HUES64 (cell line): ENCODE measurements at regions not wholly inside any gene's neighbourhood (a gene's known extent, or its start where the extent isn't known, plus 50 kb on each side); places are given as distances from the start of the nearest gene placed in this dataset.

Experiments
- H3K27ac ChIP-seq: 2 replicates; pipeline ENCODE4 v1.7.0; 2013; ENCODE audit warnings: low read depth, low read length, inconsistent platforms
- H3K27me3 ChIP-seq: 2 replicates; pipeline ENCODE4 v1.6.1; 2013; ENCODE audit warnings: mild to moderate bottlenecking, low read length; ENCODE audit not compliant: insufficient read depth
- H3K36me3 ChIP-seq: 2 replicates; pipeline ENCODE4 v1.6.1; 2013; ENCODE audit warnings: mild to moderate bottlenecking, low read length; ENCODE audit not compliant: insufficient read depth
- H3K4me1 ChIP-seq: 2 replicates; pipeline ENCODE4 v1.6.1; 2013; ENCODE audit warnings: mild to moderate bottlenecking, low read length, moderate library complexity; ENCODE audit not compliant: insufficient read depth
- H3K4me3 ChIP-seq: 2 replicates; pipeline ENCODE4 v1.5.1; 2013; ENCODE audit warnings: mild to moderate bottlenecking, low read length, moderate library complexity
- H3K9ac ChIP-seq: 2 replicates; pipeline ENCODE4 v1.6.1; 2013; ENCODE audit warnings: mild to moderate bottlenecking, low read depth, low read length
- H3K9me3 ChIP-seq: 2 replicates; pipeline ENCODE4 v1.6.1; 2013; ENCODE audit warnings: low read depth, low read length; ENCODE audit not compliant: insufficient read depth
- WGBS: fragments of 150-250, 120-280 bp; methylation state at CpG from one replicate; pipeline ENCODE4 v1.1.7; 2013; ENCODE audit warnings: missing lambda C conversion rate; 5-methylcytosine and 5-hydroxymethylcytosine counted together

DNA sequence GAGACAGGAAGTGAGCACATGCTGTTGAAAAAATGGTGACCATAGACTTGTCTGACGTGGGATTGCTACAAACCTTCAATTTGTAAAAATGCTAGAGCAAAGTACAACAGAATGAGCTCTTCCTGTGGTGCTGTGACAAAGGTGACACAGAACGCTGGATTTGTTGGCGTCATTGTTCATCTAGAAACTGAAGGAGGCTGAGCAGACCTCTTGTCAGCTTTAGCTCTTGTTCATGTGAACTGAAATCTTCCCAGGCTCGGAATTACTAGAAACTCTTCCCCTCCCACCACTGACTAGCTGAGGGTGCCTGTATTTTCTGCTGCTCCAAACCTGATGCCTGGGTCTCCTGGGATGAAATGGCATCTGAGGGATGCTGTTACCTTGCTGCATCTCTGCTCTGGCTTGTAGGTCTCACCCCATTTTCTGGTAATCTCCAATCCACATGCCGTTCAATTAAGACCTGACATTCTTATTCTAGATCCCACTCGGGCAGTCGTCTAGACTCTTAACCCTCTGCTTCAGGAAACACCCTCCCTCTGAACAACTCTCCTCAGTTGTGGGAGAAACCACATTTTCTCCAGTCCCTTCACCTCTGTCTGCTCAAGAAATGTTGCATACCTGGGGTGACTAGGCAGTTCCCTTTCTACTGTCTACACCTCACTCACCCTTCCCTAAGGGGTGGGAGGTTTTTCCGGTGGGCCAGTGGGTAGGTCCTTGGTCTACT is 349.3 kb downstream of the CXCL12 start:
- no peak overlapping the region for H3K9ac ChIP-seq
- H3K27me3 ChIP-seq: no peaks in the 10 kb centered on the region
- H3K4me3 ChIP-seq: no peak overlapping the region
- no peaks in the 10 kb centered on the region for H3K9me3 ChIP-seq
- H3K4me1 ChIP-seq: no peaks in the 10 kb centered on the region
- no peak overlapping the region for H3K27ac ChIP-seq
- WGBS: 78% methylated on average over 8 of the region's 8 CpGs
- no peaks in the 10 kb centered on the region for H3K36me3 ChIP-seq

DNA sequence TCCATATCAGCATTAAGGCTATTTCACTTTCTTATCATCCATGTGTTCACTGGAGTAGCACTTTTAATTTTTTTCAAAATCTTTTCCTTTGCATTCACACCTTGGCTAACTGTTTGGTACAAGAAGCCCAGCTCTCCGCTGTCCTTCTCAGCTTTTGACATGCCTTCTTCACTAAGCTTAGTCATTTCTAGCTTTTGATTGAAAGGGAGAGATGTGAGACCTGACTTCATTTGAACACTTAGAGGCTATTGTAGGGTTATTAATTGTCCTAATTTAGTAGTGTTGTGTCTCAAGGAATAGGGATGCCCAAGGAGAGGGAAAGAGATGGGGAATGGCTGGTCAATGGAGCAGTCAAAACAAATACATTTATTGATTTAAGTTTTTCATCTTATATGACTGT is 350.0 kb downstream of the CXCL12 start:
- H3K4me1 ChIP-seq: no peaks in the 10 kb centered on the region
- no peak overlapping the region for H3K27ac ChIP-seq
- no peaks in the 10 kb centered on the region for H3K36me3 ChIP-seq
- no peak overlapping the region for H3K4me3 ChIP-seq
- 100% methylated on average over 1 of the region's 1 CpG for WGBS
- H3K9me3 ChIP-seq: no peaks in the 10 kb centered on the region
- no peak overlapping the region for H3K9ac ChIP-seq
- no peaks in the 10 kb centered on the region for H3K27me3 ChIP-seq

DNA sequence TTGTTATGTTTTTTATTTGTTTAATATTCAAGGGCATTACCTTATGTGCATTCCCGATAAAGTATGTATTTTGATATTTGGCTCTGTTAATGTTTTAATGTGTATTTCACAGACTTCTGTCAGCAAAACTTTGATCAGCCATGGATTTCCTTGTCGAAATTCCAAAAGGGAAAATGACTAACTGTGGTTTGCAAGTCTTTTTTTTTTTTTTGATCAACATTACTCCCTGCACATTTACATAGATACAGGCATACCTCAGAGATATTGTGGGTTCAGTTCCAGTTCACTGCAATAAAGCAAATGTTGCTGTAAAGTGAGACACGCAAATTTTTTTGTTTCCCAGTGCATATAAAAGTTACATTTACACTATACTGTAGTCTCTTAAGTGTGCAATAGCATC is 351.9 kb downstream of the CXCL12 start:
- Histone ChIP-seq H3K4me1 (no peaks in the 10 kb centered on the region), H3K4me3 (no peak overlapping the region)
- WGBS: 99% methylated on average over 3 of the region's 3 CpGs

DNA sequence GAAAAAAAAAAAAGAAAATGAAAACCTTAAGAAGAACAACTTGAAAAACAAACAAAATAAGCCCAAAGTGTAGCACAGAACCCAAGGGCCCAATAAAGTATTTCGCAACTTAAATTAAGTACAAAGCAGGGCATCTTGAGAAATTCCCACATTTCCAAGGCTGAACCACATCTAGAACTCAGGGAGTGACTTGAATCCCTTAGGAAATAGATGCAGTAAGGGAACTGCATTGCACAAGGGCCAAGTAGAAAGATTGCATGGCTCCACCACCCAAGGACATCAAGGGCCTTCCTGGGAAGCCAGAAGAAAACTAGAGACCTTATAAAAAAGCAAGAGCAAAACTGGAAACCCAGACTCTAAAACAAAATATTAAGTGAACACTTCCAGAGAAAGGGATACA is 352.7 kb downstream of the CXCL12 start:
- WGBS: 100% methylated on average over 1 of the region's 1 CpG
- H3K27me3 ChIP-seq: no peaks in the 10 kb centered on the region
- H3K9ac ChIP-seq: no peak overlapping the region
- H3K4me1 ChIP-seq: no peaks in the 10 kb centered on the region
- no peaks in the 10 kb centered on the region for H3K9me3 ChIP-seq
- no peaks in the 10 kb centered on the region for H3K36me3 ChIP-seq
- H3K4me3 ChIP-seq: no peak overlapping the region
- no peak overlapping the region for H3K27ac ChIP-seq

More for the DNA sequence above, 351.9 kb downstream of the CXCL12 start:
- no peak overlapping the region for H3K9ac ChIP-seq
- H3K9me3 ChIP-seq: no peaks in the 10 kb centered on the region
- H3K36me3 ChIP-seq: no peaks in the 10 kb centered on the region
- no peaks in the 10 kb centered on the region for H3K27me3 ChIP-seq
- H3K27ac ChIP-seq: no peak overlapping the region

DNA sequence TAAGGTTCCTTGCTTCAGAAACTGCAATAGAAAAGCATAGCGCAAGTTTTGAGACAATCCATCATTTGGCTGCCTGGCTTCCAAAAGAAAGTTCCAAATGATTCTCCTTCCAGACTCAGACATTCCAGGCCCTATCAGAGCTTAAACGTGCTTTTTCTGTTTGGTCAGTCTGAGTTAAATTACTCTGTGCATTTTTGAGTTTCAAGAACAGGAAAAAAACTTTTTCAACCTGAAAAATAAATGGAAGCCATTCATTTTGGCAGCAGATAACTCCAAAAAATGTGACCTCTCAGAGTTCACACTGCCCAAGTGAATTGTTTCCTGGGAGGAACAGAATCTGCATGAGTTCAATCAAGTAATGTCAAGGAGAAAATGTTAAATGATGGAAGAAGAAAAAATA is 354.2 kb downstream of the CXCL12 start:
- no peak overlapping the region for H3K27ac ChIP-seq
- H3K9ac ChIP-seq: no peak overlapping the region
- no peaks in the 10 kb centered on the region for H3K9me3 ChIP-seq
- no peaks in the 10 kb centered on the region for H3K4me1 ChIP-seq
- no peaks in the 10 kb centered on the region for H3K36me3 ChIP-seq
- WGBS: 78% methylated on average over 2 of the region's 2 CpGs
- no peak overlapping the region for H3K4me3 ChIP-seq
- H3K27me3 ChIP-seq: no peaks in the 10 kb centered on the region

DNA sequence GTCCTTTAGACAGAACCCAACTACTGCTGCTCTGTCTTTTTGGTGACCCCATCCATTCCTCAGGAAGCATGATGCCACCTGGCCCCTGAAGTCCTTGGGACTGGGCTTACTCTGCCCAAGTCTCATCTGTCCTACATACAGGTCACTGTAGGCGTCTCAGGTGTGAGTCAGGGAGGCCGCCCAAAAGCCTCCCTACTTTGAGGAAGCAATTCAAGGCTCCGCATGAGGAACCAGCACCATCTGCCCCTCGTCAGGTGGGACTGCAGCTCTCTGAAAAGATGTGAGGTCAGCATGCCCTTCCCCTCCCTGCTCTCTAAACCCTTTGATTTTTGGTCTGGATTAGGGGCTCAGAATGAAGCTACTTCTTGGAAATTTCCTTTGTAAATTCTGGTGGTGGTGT is 354.8 kb downstream of the CXCL12 start:
- Histone ChIP-seq H3K4me3 (no peak overlapping the region), H3K36me3 (no peaks in the 10 kb centered on the region), H3K9me3 (no peaks in the 10 kb centered on the region), H3K27ac (no peak overlapping the region), H3K9ac (no peak overlapping the region), H3K4me1 (no peaks in the 10 kb centered on the region), H3K27me3 (no peaks in the 10 kb centered on the region)
- 77% methylated on average over 4 of the region's 4 CpGs for WGBS

DNA sequence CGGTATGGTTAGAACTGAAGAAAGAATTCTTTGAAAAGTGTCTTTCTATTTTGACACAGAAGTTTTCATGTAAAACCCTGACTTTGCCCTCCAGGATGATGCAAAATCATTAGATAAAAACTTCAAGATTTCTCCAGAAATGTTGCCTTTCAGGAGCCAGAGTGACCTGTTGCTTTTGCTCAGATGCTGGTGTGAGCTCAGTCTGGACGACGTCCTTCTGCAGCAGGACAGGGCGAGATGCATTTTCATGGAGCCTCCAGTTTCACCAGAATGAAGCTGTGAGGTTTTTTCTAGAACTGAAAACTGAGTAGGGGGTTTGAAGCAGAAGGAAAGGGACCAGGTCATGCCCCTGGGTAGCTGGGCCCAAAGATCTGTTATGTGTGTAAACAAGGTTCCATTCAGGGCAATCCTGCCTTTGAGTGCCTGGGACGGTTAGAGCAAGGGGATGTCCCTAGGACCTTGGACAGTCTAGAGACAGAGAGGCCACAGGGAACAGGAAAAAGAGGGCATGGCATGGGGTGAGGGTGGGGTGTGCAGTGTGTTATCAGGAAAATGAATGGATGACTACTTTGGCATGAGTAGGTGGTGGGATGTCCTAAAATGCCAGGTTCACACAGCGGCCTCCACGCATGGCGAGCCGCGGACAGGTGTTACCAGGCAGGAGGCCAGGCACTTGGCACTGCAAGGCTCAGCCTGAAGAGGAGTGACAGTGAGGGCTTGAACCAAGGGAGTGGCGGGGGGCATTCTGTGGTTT is 356.3 kb downstream of the CXCL12 start:
- Histone ChIP-seq H3K36me3 (no peaks in the 10 kb centered on the region), H3K4me1 (no peaks in the 10 kb centered on the region), H3K27ac (no peak overlapping the region), H3K4me3 (no peak overlapping the region), H3K27me3 (no peaks in the 10 kb centered on the region), H3K9ac (no peak overlapping the region), H3K9me3 (no peaks in the 10 kb centered on the region)
- WGBS: 94% methylated on average over 11 of the region's 11 CpGs

DNA sequence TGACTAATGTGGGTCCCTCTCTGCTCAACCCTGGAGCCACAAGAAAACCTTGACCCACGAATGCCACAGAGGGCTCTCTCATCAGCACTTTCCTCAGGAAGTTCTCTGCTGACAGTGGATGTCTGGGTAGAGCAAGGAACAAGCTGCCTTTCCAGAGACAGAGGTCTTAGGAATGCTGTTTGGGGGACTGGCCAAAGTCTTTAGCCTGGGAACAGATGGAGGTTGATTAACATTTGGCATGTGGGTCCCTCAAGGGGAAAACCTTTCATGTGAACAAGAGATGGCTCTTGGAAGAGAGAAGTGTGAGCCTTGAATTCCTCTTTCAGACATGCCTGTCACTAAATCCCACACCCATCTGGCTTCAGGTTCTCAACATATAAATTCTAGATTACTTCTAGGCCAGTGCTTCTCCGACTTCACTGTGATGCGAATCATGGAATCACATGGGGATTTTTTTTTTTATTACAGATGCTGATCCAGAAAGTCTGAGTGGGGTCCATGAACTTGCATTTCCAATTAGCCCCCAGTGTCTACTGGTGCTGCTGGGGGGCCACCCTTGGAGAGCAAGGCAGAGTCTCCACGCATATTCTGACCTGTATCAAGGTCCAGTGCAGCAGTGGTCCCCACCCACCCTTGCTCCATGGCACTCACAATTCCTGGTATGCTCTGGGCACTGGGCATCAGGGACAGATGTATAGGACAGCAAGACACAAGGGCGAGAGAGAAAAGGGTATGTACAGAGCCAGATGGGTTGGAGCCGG is 360.4 kb downstream of the CXCL12 start:
- Histone ChIP-seq H3K27ac (no peak overlapping the region), H3K4me1 (no peaks in the 10 kb centered on the region), H3K9me3 (no peaks in the 10 kb centered on the region), H3K4me3 (no peak overlapping the region), H3K36me3 (no peaks in the 10 kb centered on the region), H3K9ac (no peak overlapping the region), H3K27me3 (no peaks in the 10 kb centered on the region)
- 96% methylated on average over 6 of the region's 6 CpGs for WGBS

DNA sequence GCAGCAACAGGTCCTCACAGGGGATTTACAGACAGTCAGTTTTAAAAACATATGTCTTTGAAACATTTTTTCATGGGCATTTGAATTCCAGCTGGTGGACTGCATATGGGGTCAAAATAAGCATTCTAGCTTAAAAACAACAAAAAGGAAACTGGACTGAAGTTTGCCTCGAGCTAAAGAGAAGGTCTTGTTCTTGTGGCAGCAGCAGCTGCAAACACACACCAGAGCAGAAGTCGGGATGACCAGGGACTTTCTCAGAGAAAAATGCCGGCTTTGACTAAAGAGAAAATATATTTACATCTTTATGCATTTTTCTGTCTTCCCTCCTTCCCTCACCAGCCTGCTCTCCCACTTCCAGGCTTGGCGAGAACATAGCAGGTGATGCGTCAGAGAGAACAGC is 361.4 kb downstream of the CXCL12 start:
- Histone ChIP-seq H3K4me1 (no peaks in the 10 kb centered on the region), H3K27ac (no peak overlapping the region)
- WGBS: over 99% methylated on average over 5 of the region's 5 CpGs

DNA sequence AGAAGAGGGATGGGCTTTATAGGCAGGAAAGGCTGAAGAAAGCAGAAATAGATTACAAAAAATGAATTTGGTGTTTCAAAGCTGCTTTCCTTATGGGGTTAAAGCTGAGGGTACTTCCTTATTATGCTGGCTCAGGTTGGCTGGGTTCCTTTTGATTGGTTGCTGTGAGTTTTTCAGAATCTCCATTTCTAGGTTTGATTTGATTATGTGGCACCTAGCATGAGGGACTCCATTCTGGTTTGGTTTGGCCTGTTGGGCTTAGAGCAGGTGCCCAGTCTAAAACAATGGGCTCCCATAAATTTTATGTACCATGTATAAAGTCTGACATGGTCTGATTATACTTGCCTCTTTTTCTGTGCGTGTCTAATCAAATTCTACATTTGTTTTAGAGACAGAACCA is 362.7 kb downstream of the CXCL12 start:
- 85% methylated on average over 1 of the region's 1 CpG for WGBS
- no peaks in the 10 kb centered on the region for H3K27me3 ChIP-seq
- no peak overlapping the region for H3K9ac ChIP-seq
- H3K4me1 ChIP-seq: no peaks in the 10 kb centered on the region; the same call in 1 of the 2 replicates
- no peak overlapping the region for H3K4me3 ChIP-seq
- no peak overlapping the region for H3K27ac ChIP-seq
- H3K36me3 ChIP-seq: no peaks in the 10 kb centered on the region
- 0 out of 2 replicates have a peak, but pooled peaks cover 2% of the 10 kb centered on the region for H3K9me3 ChIP-seq

More for the DNA sequence above, 361.4 kb downstream of the CXCL12 start:
- Histone ChIP-seq H3K9me3 (0 out of 2 replicates have a peak, but pooled peaks cover 2% of the 10 kb centered on the region), H3K36me3 (no peaks in the 10 kb centered on the region), H3K9ac (no peak overlapping the region), H3K4me3 (no peak overlapping the region), H3K27me3 (no peaks in the 10 kb centered on the region)
